COLO829 (cell line): ENCODE measurements at regions not wholly inside any gene's neighbourhood (a gene's known extent, or its start where the extent isn't known, plus 50 kb on each side); places are given as distances from the start of the nearest gene placed in this dataset.

Experiments used
- DNase-seq: peaks from one replicate; pipeline ENCODE4 v3.0.0; 2012; ENCODE audit warnings: low spot score

GRCh38 chr6:19037607-19038006 lies 650.5 kb downstream of the RNF144B start:
- no peak for DNase-seq

GRCh38 chr6:19039287-19039686 lies 652.1 kb downstream of the RNF144B start:
- DNase-seq, result no peak

- no peak for DNase-seq
Measured at GRCh38 chr6:19041906-19042305, 654.8 kb downstream of the RNF144B start.

- no peak for DNase-seq
Measured at GRCh38 chr6:19042420-19042819, 655.3 kb downstream of the RNF144B start.

- DNase-seq, result no peak
Measured at GRCh38 chr6:19050765-19051164, 663.6 kb downstream of the RNF144B start.

GRCh38 chr6:19052219-19052618 lies 665.1 kb downstream of the RNF144B start:
- no peak for DNase-seq

GRCh38 chr6:19059102-19059501 lies 672.0 kb downstream of the RNF144B start:
- DNase-seq, result no peak

- DNase-seq, result no peak
Measured at GRCh38 chr6:19067165-19067564, 680.0 kb downstream of the RNF144B start.

GRCh38 chr6:19070520-19070919 lies 683.4 kb downstream of the RNF144B start:
- DNase-seq, result no peak

GRCh38 chr6:19083801-19084200 lies 696.7 kb downstream of the RNF144B start:
- DNase-seq, result no peak

GRCh38 chr6:19086480-19086879 lies 699.3 kb downstream of the RNF144B start:
- no peak for DNase-seq

- DNase-seq, result no peak
Measured at GRCh38 chr6:19087296-19087695, 700.1 kb downstream of the RNF144B start.

- DNase-seq, result no peak
Measured at GRCh38 chr6:19087897-19088296, 700.7 kb downstream of the RNF144B start.

- no peak for DNase-seq
Measured at GRCh38 chr6:19100752-19101151, 713.6 kb downstream of the RNF144B start.

- no peak for DNase-seq
Measured at GRCh38 chr6:19102936-19103335, 715.8 kb downstream of the RNF144B start.

- no peak for DNase-seq
Measured at GRCh38 chr6:19107468-19107867, 720.3 kb downstream of the RNF144B start.

GRCh38 chr6:19121521-19121920 lies 715.6 kb upstream of the ID4 start:
- DNase-seq, result no peak

GRCh38 chr6:19127081-19127480 lies 710.1 kb upstream of the ID4 start:
- DNase-seq, result no peak

- DNase-seq, result no peak
Measured at GRCh38 chr6:19128701-19129100, 708.5 kb upstream of the ID4 start.

GRCh38 chr6:19135706-19136105 lies 701.5 kb upstream of the ID4 start:
- no peak for DNase-seq

- DNase-seq, result peak; percentile 79
Measured at GRCh38 chr6:19137505-19137904, 699.7 kb upstream of the ID4 start.

- DNase-seq, result no peak
Measured at GRCh38 chr6:19142275-19142674, 694.9 kb upstream of the ID4 start.

- no peak for DNase-seq
Measured at GRCh38 chr6:19150307-19150706, 686.9 kb upstream of the ID4 start.

GRCh38 chr6:19153270-19153980 lies 683.7 kb upstream of the ID4 start:
- DNase-seq, result peak; percentile 24

GRCh38 chr6:19153981-19154295 lies 683.2 kb upstream of the ID4 start:
- DNase-seq, result no peak
